ENCODE measurements at regions not wholly inside any gene's neighbourhood (a gene's known extent, or its start where the extent isn't known, plus 50 kb on each side); places are given as distances from the start of the nearest gene placed in this dataset.

DNA sequence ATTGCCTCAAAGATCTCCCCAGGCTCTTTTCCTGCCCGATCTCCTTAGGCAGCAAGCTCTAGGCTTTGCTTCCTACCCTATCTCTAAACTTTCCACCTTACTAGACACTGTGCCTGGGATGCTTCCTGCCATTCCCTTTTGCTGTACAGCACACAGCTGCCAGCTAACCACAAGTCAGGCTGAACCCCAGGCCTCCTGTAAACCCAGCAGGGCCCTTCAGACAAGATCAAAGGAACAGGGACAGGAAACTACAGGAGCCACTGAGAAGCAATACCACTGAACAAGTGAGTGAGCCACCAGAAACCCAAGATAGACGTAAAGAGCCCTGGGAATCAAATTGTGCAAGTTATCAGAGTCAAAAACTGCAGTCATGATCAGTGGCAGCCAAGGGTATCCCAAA, 180.7 kb downstream of the SUCLG1 start:
- DNase-seq (ENCODE audit: low read depth, low spot score): no peak
- no peaks in the 10 kb centered on the region for H3K9me3 ChIP-seq (ENCODE audit: insufficient read depth, low read length)
- no peak overlapping the region for H3K4me3 ChIP-seq (ENCODE audit: insufficient read length, low read depth)
- no peak overlapping the region for H3K9ac ChIP-seq (ENCODE audit: insufficient read length, low read depth)
- H3K27me3 ChIP-seq (ENCODE audit: insufficient read depth, insufficient read length): no peaks in the 10 kb centered on the region
- H3K36me3 ChIP-seq (ENCODE audit: insufficient read depth, insufficient read length, low read length): no peaks in the 10 kb centered on the region
- no peaks in the 10 kb centered on the region for H3K4me1 ChIP-seq (ENCODE audit: insufficient read depth, insufficient read length)
- TF ChIP-seq ZNF274 (IDR thresholded peaks at IDR 0.05; ENCODE audit: low read depth, low read length): no peak
- no peak for TF ChIP-seq YY1 (IDR thresholded peaks at IDR 0.05; ENCODE audit: insufficient read depth, insufficient read length)
- no peak for TF ChIP-seq SUZ12 (IDR thresholded peaks at IDR 0.05; ENCODE audit: extremely low read depth, insufficient read depth, insufficient read length)

DNA sequence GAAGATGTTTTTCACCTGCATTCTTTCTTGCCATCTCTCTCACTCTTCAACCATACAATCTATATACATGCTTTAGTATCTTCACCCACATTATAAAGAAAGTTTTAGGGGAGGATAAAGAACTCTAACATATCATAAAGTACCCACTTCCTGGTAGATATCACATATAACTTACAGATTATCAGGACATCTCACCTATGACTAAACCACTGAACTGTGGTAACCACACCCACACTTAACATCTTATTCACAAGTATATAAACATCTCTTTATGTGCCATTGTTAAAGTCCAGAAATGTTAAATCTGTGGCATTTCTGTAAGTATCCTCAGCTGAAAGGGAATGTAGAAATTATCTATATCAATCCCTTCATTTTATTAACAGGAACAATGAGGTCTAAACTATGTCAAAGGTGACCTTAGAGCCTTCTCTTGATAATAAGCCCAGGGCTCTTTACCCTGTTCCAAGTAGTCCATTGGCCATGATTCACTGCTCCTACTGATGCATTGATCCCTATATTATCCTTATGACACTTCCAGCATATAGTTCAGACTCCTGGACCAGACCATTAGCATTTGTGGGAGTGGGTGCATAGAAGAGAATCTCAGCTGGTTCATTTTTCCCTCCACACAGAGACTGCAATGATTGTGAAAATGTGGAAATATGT, 182.4 kb downstream of the SUCLG1 start:
- no peak for DNase-seq (ENCODE audit: low read depth, low spot score)
- Histone ChIP-seq H3K4me3 (ENCODE audit: insufficient read length, low read depth) (no peak overlapping the region), H3K27me3 (ENCODE audit: insufficient read depth, insufficient read length) (no peaks in the 10 kb centered on the region), H3K4me1 (ENCODE audit: insufficient read depth, insufficient read length) (no peaks in the 10 kb centered on the region), H3K9ac (ENCODE audit: insufficient read length, low read depth) (no peak overlapping the region), H3K9me3 (ENCODE audit: insufficient read depth, low read length) (no peaks in the 10 kb centered on the region), H3K36me3 (ENCODE audit: insufficient read depth, insufficient read length, low read length) (no peaks in the 10 kb centered on the region)
- no peak for TF ChIP-seq ZNF274 (IDR thresholded peaks at IDR 0.05; ENCODE audit: low read depth, low read length)
- no peak for TF ChIP-seq SUZ12 (IDR thresholded peaks at IDR 0.05; ENCODE audit: extremely low read depth, insufficient read depth, insufficient read length)

DNA sequence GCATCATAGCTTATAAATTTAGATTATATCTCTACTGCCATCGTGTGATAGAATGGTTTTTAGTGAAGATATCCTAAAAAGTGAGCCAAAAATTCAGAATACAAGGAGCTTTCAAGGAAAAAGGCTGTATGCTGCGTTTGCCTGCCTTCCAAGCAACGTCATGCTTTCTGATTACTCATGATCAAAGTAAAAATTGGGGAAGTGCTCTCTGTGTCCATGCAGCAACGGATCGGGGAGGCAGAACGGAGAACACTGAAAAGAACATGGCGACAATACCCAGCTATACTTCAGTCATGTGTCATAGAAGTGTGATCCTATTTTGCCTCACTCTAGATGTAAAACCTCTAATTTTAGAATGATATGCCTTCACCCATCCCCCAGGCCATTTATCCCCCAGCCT, 185.7 kb downstream of the SUCLG1 start:
- Histone ChIP-seq H3K4me1 (ENCODE audit: insufficient read depth, insufficient read length) (no peaks in the 10 kb centered on the region), H3K9ac (ENCODE audit: insufficient read length, low read depth) (no peak overlapping the region), H3K9me3 (ENCODE audit: insufficient read depth, low read length) (no peaks in the 10 kb centered on the region), H3K36me3 (ENCODE audit: insufficient read depth, insufficient read length, low read length) (no peaks in the 10 kb centered on the region), H3K4me3 (ENCODE audit: insufficient read length, low read depth) (no peak overlapping the region), H3K27me3 (ENCODE audit: insufficient read depth, insufficient read length) (no peaks in the 10 kb centered on the region)
- DNase-seq (ENCODE audit: low read depth, low spot score): no peak
- no peak for TF ChIP-seq YY1 (IDR thresholded peaks at IDR 0.05; ENCODE audit: insufficient read depth, insufficient read length)
- TF ChIP-seq SUZ12 (IDR thresholded peaks at IDR 0.05; ENCODE audit: extremely low read depth, insufficient read depth, insufficient read length): no peak
- no peak for TF ChIP-seq ZNF274 (IDR thresholded peaks at IDR 0.05; ENCODE audit: low read depth, low read length)

DNA sequence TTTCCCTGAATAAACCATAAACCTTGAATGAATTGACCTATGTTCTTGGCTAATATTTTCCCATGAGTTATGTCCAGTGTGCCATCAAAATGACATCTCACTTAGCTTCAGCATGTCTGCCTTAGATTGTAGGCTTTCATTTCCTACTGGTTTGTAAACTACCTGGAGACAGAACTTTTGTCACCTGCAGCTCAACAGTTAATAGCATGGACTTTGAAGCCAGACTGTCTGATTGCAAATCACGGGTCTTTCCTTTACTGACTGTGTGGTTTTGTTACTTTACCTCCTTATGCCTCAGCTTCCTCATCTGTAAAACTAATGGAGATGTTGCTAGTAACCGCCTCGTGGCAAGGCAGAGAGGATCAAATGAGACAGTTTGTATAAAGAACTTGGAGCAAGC, 187.1 kb downstream of the SUCLG1 start:
- TF ChIP-seq ZNF274 (IDR thresholded peaks at IDR 0.05; ENCODE audit: low read depth, low read length) (no peak), SUZ12 (IDR thresholded peaks at IDR 0.05; ENCODE audit: extremely low read depth, insufficient read depth, insufficient read length) (no peak), YY1 (IDR thresholded peaks at IDR 0.05; ENCODE audit: insufficient read depth, insufficient read length) (no peak)
- Histone ChIP-seq H3K9ac (ENCODE audit: insufficient read length, low read depth) (no peak overlapping the region), H3K36me3 (ENCODE audit: insufficient read depth, insufficient read length, low read length) (no peaks in the 10 kb centered on the region), H3K4me1 (ENCODE audit: insufficient read depth, insufficient read length) (no peaks in the 10 kb centered on the region), H3K4me3 (ENCODE audit: insufficient read length, low read depth) (no peak overlapping the region), H3K27me3 (ENCODE audit: insufficient read depth, insufficient read length) (no peaks in the 10 kb centered on the region), H3K9me3 (ENCODE audit: insufficient read depth, low read length) (no peaks in the 10 kb centered on the region)
- DNase-seq (ENCODE audit: low read depth, low spot score): no peak

DNA sequence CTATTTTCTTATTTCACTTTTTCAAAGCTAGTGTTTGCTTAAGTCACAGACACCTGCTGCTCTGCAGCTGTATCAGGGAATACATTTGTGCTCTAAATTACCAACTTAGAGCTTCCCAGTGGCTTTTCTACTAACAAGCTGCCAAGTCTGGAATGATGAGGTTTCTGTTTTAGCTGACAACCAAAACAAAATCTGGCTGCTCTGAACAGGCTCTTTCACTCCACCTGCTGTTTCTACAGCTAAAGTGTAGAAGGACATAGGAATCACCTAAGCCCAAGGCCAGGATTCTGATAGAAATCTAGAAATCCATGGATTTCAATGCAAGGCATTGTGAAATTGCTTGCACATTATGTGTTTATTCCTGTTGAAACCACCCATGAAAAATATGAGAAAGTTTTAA, 201.2 kb downstream of the SUCLG1 start:
- H3K36me3 ChIP-seq (ENCODE audit: insufficient read depth, insufficient read length, low read length): no peaks in the 10 kb centered on the region
- DNase-seq (ENCODE audit: low read depth, low spot score): peak; percentile 16
- peaks cover 9% of the 10 kb centered on the region; the same call in 1 of the 2 replicates for H3K9me3 ChIP-seq (ENCODE audit: insufficient read depth, low read length)
- no peak overlapping the region for H3K4me3 ChIP-seq (ENCODE audit: insufficient read length, low read depth)
- H3K9ac ChIP-seq (ENCODE audit: insufficient read length, low read depth): no peak overlapping the region
- no peaks in the 10 kb centered on the region for H3K27me3 ChIP-seq (ENCODE audit: insufficient read depth, insufficient read length)
- no peak for TF ChIP-seq ZNF274 (IDR thresholded peaks at IDR 0.05; ENCODE audit: low read depth, low read length)
- no peak for TF ChIP-seq SUZ12 (IDR thresholded peaks at IDR 0.05; ENCODE audit: extremely low read depth, insufficient read depth, insufficient read length)
- TF ChIP-seq YY1 (IDR thresholded peaks at IDR 0.05; ENCODE audit: insufficient read depth, insufficient read length): no peak
- no peaks in the 10 kb centered on the region for H3K4me1 ChIP-seq (ENCODE audit: insufficient read depth, insufficient read length)

DNA sequence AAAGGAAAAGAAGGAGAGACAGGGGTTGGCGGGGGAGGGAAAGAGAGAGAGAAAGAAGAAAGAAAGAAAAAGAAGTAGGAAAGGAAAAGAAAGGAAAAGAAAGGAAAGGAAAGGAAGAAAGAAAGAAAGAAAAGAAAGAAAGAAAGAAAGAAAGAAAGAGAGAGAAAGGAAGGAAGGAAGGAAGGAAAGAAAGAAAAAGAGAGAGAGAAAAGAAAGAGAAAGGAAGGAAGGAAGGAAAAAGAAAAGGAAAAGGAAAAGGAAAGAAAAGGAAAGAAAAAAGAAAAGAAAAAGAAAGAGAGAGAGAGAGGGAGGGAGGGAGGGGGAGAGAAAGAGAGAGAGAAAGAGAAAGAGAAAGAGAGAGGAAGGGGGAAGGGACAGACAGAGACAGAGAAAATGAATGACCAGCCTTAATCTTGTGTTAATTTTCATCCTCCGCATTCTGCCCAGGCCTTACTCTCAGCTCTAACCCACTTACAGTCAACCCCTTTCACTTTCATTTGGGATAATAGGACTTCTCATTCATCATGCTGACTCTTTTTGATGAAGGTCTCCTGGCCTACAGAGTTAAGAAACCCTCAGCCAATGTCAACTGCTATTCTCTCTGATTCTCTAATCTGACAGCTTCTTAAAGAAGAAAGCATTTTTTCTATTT, 207.3 kb downstream of the SUCLG1 start:
- H3K27me3 ChIP-seq (ENCODE audit: insufficient read depth, insufficient read length): no peaks in the 10 kb centered on the region
- H3K4me3 ChIP-seq (ENCODE audit: insufficient read length, low read depth): no peak overlapping the region
- no peaks in the 10 kb centered on the region for H3K4me1 ChIP-seq (ENCODE audit: insufficient read depth, insufficient read length)
- H3K36me3 ChIP-seq (ENCODE audit: insufficient read depth, insufficient read length, low read length): no peaks in the 10 kb centered on the region
- no peak for DNase-seq (ENCODE audit: low read depth, low spot score)
- H3K9ac ChIP-seq (ENCODE audit: insufficient read length, low read depth): no peak overlapping the region
- H3K9me3 ChIP-seq (ENCODE audit: insufficient read depth, low read length): no peaks in the 10 kb centered on the region
- TF ChIP-seq ZNF274 (IDR thresholded peaks at IDR 0.05; ENCODE audit: low read depth, low read length): no peak
- TF ChIP-seq SUZ12 (IDR thresholded peaks at IDR 0.05; ENCODE audit: extremely low read depth, insufficient read depth, insufficient read length): no peak
- TF ChIP-seq YY1 (IDR thresholded peaks at IDR 0.05; ENCODE audit: insufficient read depth, insufficient read length): no peak

DNA sequence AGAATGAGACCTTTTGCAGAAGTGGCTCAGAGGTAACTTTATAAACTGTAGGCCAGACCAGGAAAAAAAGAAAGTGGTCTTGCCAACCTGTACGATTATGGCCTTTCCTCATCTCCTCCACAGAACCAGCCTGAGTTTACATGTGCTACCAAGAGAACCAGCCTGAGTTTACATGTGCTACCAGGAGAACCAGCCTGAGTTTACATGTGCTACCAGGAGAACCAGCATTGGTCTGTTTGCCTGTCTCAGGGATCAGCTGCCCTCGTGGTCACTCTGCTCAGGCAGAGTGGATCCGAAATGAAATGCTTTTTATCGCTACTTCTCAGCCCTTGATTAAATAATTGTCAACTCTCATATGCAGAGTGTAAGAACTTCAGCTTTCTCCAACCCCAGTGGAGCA, 209.9 kb downstream of the SUCLG1 start:
- no peaks in the 10 kb centered on the region for H3K4me1 ChIP-seq (ENCODE audit: insufficient read depth, insufficient read length)
- no peak overlapping the region for H3K4me3 ChIP-seq (ENCODE audit: insufficient read length, low read depth)
- DNase-seq (ENCODE audit: low read depth, low spot score): no peak
- H3K9me3 ChIP-seq (ENCODE audit: insufficient read depth, low read length): no peaks in the 10 kb centered on the region
- H3K36me3 ChIP-seq (ENCODE audit: insufficient read depth, insufficient read length, low read length): no peaks in the 10 kb centered on the region
- H3K9ac ChIP-seq (ENCODE audit: insufficient read length, low read depth): no peak overlapping the region
- TF ChIP-seq YY1 (IDR thresholded peaks at IDR 0.05; ENCODE audit: insufficient read depth, insufficient read length): no peak
- no peak for TF ChIP-seq SUZ12 (IDR thresholded peaks at IDR 0.05; ENCODE audit: extremely low read depth, insufficient read depth, insufficient read length)
- TF ChIP-seq ZNF274 (IDR thresholded peaks at IDR 0.05; ENCODE audit: low read depth, low read length): no peak
- H3K27me3 ChIP-seq (ENCODE audit: insufficient read depth, insufficient read length): no peaks in the 10 kb centered on the region

All from NT2/D1 (cell line).